VCaP (cell line): ENCODE measurements at regions not wholly inside any gene's neighbourhood (a gene's known extent, or its start where the extent isn't known, plus 50 kb on each side); places are given as distances from the start of the nearest gene placed in this dataset.

ENCODE experiments used
- H3K27ac ChIP-seq: fragments of 450-650 bp; 2 replicates; pipeline ENCODE4 v1.5.1; 2017
- CTCF ChIP-seq: fragments of 450-650 bp; conservative IDR thresholded peaks from 2 replicates; pipeline ENCODE4 v1.5.1; 2017; ENCODE audit warnings: mild to moderate bottlenecking, moderate library complexity

- no peak for TF ChIP-seq CTCF
- H3K27ac ChIP-seq: no peak overlapping the region
Measured at GRCh38 chr13:38602266-38602665, 84.6 kb upstream of the FREM2 start.

- no peak for TF ChIP-seq CTCF
- H3K27ac ChIP-seq: no peak overlapping the region
Measured at GRCh38 chr13:38606699-38607535, 80.0 kb upstream of the FREM2 start.

GRCh38 chr13:38617936-38618335 is 68.9 kb upstream of the FREM2 start:
- no peak overlapping the region for H3K27ac ChIP-seq
- TF ChIP-seq CTCF: no peak

- TF ChIP-seq CTCF: no peak
- no peak overlapping the region for H3K27ac ChIP-seq
Measured at GRCh38 chr13:38618336-38618735, 68.5 kb upstream of the FREM2 start.

GRCh38 chr13:38618881-38619280 is 68.0 kb upstream of the FREM2 start:
- no peak overlapping the region for H3K27ac ChIP-seq
- TF ChIP-seq CTCF: no peak

- no peak overlapping the region for H3K27ac ChIP-seq
- no peak for TF ChIP-seq CTCF
Measured at GRCh38 chr13:38620876-38621275, 66.0 kb upstream of the FREM2 start.

GRCh38 chr13:38624822-38625221 is 62.1 kb upstream of the FREM2 start:
- H3K27ac ChIP-seq: peak overlapping the region; percentile 81
- TF ChIP-seq CTCF: no peak
